Nephron progenitor cell (in vitro differentiated cells): ENCODE measurements at regions not wholly inside any gene's neighbourhood (a gene's known extent, or its start where the extent isn't known, plus 50 kb on each side); places are given as distances from the start of the nearest gene placed in this dataset.

ENCODE experiments used
- DNase-seq: peaks from one replicate; pipeline ENCODE4 v3.0.0; 2021
- H3K27ac Mint-ChIP-seq: 2 replicates; pipeline ENCODE4 v1.8.0; 2021; ENCODE audit warnings: mild to moderate bottlenecking, moderate library complexity, mixed read lengths
- H3K27me3 Mint-ChIP-seq: 2 replicates; pipeline ENCODE4 v1.8.0; 2021; ENCODE audit warnings: mild to moderate bottlenecking, low read depth, mixed read lengths; ENCODE audit not compliant: poor library complexity
- H3K36me3 Mint-ChIP-seq: 2 replicates; pipeline ENCODE4 v1.8.0; 2021; ENCODE audit warnings: low read depth, mixed read lengths
- H3K4me1 Mint-ChIP-seq: 2 replicates; pipeline ENCODE4 v1.8.0; 2021; ENCODE audit warnings: mixed read lengths
- H3K4me3 Mint-ChIP-seq: 2 replicates; pipeline ENCODE4 v1.8.0; 2021; ENCODE audit warnings: mild to moderate bottlenecking, moderate library complexity, mixed read lengths
- H3K9me3 Mint-ChIP-seq: 2 replicates; pipeline ENCODE4 v1.8.0; 2021; ENCODE audit warnings: mild to moderate bottlenecking, moderate library complexity, mixed read lengths
- CTCF ChIP-seq: fragments of 200-600 bp; sonication (generic); IDR thresholded peaks from 2 replicates; pipeline ENCODE4 v1.5.0; 2021; ENCODE audit warnings: antibody characterized with exemption

DNA sequence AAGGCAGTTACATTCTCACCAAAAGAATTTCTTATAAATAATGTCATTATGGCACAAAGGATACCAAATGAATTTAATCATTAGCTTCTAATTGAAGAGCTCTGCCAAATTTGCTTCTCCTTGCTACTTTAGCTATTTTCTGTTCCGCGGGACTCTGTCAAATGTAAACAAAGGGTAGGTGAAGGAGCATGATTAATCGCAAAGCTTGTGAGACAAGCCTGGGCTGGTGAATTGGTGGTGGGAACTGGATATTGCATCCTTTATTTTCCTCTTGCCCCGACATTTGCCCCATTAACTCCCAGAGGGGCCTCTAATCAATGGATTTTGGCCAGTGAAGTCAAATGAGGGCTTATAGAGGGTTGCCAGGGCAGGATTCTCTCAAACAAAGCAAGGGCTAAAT is 234.2 kb upstream of the RFX3 start:
- Mint-ChIP-seq H3K4me1 (peaks cover 41% of the 10 kb centered on the region), H3K27ac (peak overlapping the region; percentile 16), H3K9me3 (peaks cover 28% of the 10 kb centered on the region), H3K4me3 (peak overlapping the region; percentile 5), H3K27me3 (no peaks in the 10 kb centered on the region), H3K36me3 (peaks cover 20% of the 10 kb centered on the region)
- TF ChIP-seq CTCF = no peak
- DNase-seq = peak; percentile 15

DNA sequence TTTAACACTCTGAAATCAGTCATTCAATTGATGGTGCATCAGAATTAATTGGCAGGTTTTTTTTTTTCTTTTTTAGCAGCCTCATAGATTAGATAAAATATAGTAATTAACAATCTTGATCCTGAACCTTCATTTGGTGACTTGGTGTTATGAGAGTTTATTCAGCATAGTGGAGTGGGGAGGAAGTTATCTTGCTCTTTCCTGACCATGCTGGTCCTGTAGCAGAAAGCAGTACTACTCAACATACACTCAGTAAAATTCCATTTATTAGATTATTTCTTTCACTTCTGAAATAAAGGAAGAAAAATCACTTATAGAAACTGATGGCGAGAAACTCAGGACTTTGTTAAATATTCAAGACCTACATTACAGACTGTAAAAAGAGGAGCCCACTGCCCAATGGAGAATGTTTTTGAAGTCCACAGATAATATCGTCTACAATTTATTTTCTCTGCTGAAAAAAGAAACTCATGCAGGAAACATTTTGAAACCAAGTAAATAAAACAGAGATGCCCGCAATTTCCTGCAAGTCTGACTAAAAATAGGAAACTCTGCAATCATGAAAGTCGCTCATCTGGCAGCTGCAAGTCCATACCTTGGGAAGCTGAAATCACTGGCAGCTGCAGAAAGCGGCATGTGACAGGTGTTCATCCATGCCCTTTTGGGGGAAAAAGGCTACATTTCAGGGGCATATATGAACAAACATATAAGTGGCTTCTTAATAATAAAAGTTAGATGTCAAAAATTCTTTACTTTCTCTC is 233.2 kb upstream of the RFX3 start:
- TF ChIP-seq CTCF = no peak
- Mint-ChIP-seq H3K27me3 (no peaks in the 10 kb centered on the region), H3K36me3 (peaks cover 19% of the 10 kb centered on the region), H3K4me3 (peak overlapping the region; percentile 3), H3K27ac (peak overlapping the region; percentile 16), H3K9me3 (peaks cover 25% of the 10 kb centered on the region), H3K4me1 (peaks cover 41% of the 10 kb centered on the region)
- DNase-seq = no peak

DNA sequence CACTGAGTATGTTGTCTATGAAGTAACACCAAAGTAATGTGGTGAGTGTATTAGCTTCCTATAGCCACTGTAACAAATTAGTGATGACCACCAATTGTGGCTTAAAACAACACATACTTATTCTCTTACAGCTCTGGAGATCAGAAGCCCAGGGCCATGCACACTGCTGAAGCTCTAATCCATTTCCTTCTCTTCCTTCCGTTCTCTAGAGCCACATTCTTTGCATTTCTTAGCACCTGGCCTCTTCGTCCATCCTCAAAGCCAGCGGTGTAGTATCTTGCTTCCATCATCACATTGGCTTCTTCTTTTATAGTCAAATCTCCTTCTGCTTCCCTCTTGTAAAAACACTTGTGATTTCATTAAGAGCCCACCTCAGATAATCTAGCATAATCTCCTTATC is 230.3 kb upstream of the RFX3 start:
- Mint-ChIP-seq H3K4me1 (peaks cover 42% of the 10 kb centered on the region), H3K36me3 (peaks cover 13% of the 10 kb centered on the region), H3K4me3 (no peak overlapping the region), H3K9me3 (peaks cover 17% of the 10 kb centered on the region), H3K27ac (no peak overlapping the region), H3K27me3 (no peaks in the 10 kb centered on the region)
- no peak for TF ChIP-seq CTCF
- DNase-seq = no peak

GRCh38 chr9:3751125-3751758 is 225.4 kb upstream of the RFX3 start:
- Mint-ChIP-seq H3K4me1 (peaks cover 7% of the 10 kb centered on the region), H3K27me3 (no peaks in the 10 kb centered on the region), H3K27ac (no peak overlapping the region), H3K36me3 (no peaks in the 10 kb centered on the region), H3K9me3 (no peaks in the 10 kb centered on the region), H3K4me3 (no peak overlapping the region)
- no peak for TF ChIP-seq CTCF
- DNase-seq = no peak

DNA sequence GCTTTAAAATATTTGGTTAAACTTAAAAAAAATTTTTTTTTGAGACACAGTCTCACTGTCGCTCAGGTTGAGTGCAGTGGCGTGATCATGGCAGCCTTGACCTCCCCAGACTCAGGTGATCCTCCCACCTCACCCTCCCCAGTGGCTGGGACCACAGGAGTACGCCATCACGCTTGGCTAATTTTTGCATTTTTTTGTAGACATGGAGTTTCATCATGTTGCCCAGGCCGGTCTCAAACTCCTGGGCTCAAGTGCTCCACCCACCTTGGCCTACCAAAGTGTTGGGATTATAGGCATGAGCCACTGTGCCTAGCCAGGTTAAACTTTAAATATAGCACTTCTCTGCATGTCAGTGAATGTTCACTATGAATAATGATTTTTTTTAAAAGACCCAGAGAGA is 224.5 kb upstream of the RFX3 start:
- DNase-seq = no peak
- Mint-ChIP-seq H3K4me3 (no peak overlapping the region), H3K36me3 (no peaks in the 10 kb centered on the region), H3K9me3 (no peaks in the 10 kb centered on the region), H3K4me1 (peaks cover 7% of the 10 kb centered on the region), H3K27ac (no peak overlapping the region), H3K27me3 (no peaks in the 10 kb centered on the region)
- TF ChIP-seq CTCF = no peak
